ENCODE measurements at regions not wholly inside any gene's neighbourhood (a gene's known extent, or its start where the extent isn't known, plus 50 kb on each side); places are given as distances from the start of the nearest gene placed in this dataset.
"Not testable (repeated sequence)": the region's sequence is repeated elsewhere in the genome, so short reads cannot be mapped to it uniquely, and the experiment has no call there.

DNA sequence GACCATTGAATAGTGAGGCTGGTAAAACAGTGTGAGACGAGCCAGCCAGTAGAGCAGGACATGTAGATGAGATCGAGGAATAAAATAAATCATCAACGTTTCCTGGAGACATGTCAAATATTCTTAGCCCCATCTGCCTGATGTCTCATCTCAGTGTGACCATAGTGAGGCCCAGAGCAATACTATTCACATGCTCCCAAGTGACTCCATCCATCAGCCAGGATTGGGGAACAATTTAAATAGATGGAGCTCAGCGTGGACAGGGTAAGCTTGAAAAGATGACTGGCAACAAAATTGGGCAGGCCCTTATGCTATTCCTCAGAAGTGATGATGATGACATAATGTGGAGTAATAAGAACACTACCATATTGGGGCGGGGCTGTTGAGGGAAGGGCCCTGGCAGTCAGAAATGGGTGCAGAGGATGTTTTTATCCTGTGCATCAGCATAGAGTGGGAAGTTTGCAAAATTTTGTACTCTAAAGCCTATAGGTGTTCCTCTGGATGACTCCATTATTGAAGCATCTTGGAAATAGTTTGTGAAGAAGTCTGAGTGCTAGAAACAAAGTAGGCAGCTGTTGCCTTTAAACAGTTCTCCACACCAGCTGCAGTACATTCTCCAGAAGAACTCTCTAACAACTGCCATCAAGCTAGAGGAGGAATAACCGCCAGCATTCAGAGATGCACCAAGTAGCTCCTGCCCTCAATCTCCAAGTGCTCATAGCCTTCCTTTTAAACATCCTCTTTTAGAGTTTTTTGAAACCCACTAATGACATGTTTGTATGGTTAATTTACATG is 333.0 kb downstream of the DCHS2 start:
- no peaks in the 10 kb centered on the region for H3K4me1 ChIP-seq (ENCODE audit: insufficient read depth, low read length, poor library complexity, severe bottlenecking)
- H3K79me2 ChIP-seq (ENCODE audit: insufficient read depth, low read depth, low read length), result no peaks in the 10 kb centered on the region
- no peak overlapping the region for H3K4me3 ChIP-seq (ENCODE audit: low read depth, low read length, poor library complexity, severe bottlenecking)
- DNase-seq (ENCODE audit: low spot score), result no peak
- POLR2A ChIA-PET, result no interaction called here
- H3K27ac ChIP-seq (ENCODE audit: low read depth, low read length, poor library complexity, severe bottlenecking), result no peak overlapping the region
- no peak overlapping the region for H3K4me2 ChIP-seq (ENCODE audit: low read length)
- BruUV-seq (replicated peaks), result no TSS peak
- CTCF ChIA-PET (ENCODE audit: unreplicated experiment), result no interaction called here
- no peaks in the 10 kb centered on the region for H3K9me2 ChIP-seq (ENCODE audit: insufficient read depth, low read length)
- H3K36me3 ChIP-seq (ENCODE audit: insufficient read depth, low read length), result no peaks in the 10 kb centered on the region
- no peaks in the 10 kb centered on the region for H3K9me3 ChIP-seq (ENCODE audit: low read length)
- no peak for TF ChIP-seq EZH2phosphoT487 (IDR thresholded peaks at IDR 0.05; ENCODE audit: borderline replicate concordance, low read depth, low read length)
- TF ChIP-seq, protein P1, sequence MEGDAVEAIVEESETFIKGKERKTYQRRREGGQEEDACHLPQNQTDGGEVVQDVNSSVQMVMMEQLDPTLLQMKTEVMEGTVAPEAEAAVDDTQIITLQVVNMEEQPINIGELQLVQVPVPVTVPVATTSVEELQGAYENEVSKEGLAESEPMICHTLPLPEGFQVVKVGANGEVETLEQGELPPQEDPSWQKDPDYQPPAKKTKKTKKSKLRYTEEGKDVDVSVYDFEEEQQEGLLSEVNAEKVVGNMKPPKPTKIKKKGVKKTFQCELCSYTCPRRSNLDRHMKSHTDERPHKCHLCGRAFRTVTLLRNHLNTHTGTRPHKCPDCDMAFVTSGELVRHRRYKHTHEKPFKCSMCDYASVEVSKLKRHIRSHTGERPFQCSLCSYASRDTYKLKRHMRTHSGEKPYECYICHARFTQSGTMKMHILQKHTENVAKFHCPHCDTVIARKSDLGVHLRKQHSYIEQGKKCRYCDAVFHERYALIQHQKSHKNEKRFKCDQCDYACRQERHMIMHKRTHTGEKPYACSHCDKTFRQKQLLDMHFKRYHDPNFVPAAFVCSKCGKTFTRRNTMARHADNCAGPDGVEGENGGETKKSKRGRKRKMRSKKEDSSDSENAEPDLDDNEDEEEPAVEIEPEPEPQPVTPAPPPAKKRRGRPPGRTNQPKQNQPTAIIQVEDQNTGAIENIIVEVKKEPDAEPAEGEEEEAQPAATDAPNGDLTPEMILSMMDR (conservative IDR thresholded peaks at IDR 0.05; ENCODE audit: low read length), result no peak
- no peak overlapping the region for H2AFZ ChIP-seq (ENCODE audit: low read length)
- H4K20me1 ChIP-seq (ENCODE audit: insufficient read depth, low read length), result no peaks in the 10 kb centered on the region
- intact Hi-C loops (cut with micrococcal nuclease; ENCODE audit: unreplicated experiment), result no loop called here

DNA sequence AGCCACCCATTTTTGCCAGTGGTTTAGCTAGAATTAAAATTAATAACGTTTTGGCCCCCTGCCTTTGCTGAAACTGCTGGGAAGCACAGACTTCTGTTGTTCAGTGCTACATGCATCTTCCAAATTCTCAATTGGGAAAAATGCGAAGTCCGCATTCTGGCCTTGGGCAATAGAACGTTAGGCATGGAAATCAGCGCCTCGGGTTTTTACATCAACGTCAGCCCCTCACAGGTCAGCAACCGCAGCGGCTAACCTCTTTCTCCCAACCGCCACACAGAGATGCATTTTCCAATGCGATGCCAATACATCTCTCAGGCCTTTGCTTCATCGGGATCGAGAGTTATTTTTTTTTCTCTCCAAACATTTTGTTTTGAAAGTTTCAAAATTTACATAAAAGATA is 339.1 kb downstream of the DCHS2 start:
- Histone ChIP-seq H2AFZ (ENCODE audit: low read length) (no peak overlapping the region), H3K4me2 (ENCODE audit: low read length) (no peak overlapping the region), H3K27ac (ENCODE audit: low read depth, low read length, poor library complexity, severe bottlenecking) (no peak overlapping the region), H3K9me2 (ENCODE audit: insufficient read depth, low read length) (no peaks in the 10 kb centered on the region), H3K79me2 (ENCODE audit: insufficient read depth, low read depth, low read length) (no peaks in the 10 kb centered on the region), H3K4me3 (ENCODE audit: low read depth, low read length, poor library complexity, severe bottlenecking) (no peak overlapping the region), H4K20me1 (ENCODE audit: insufficient read depth, low read length) (no peaks in the 10 kb centered on the region), H3K9me3 (ENCODE audit: low read length) (no peaks in the 10 kb centered on the region), H3K36me3 (ENCODE audit: insufficient read depth, low read length) (no peaks in the 10 kb centered on the region), H3K4me1 (ENCODE audit: insufficient read depth, low read length, poor library complexity, severe bottlenecking) (no peaks in the 10 kb centered on the region)
- TF ChIP-seq, protein P1 (conservative IDR thresholded peaks at IDR 0.05; ENCODE audit: low read length), result no peak
- no peak for TF ChIP-seq EZH2phosphoT487 (IDR thresholded peaks at IDR 0.05; ENCODE audit: borderline replicate concordance, low read depth, low read length)
- BruUV-seq (replicated peaks), result no TSS peak
- ChIA-PET CTCF (ENCODE audit: unreplicated experiment) (no interaction called here), POLR2A (interaction anchor here (0.7 to 1.4 kb wide), 2 partner anchors 14 to 371 kb away, joined by 3 to 4 read pairs; no protein-coding TSS in a partner anchor)
- intact Hi-C loops (cut with micrococcal nuclease; ENCODE audit: unreplicated experiment), result no loop called here
- DNase-seq (ENCODE audit: low spot score), result no peak

DNA sequence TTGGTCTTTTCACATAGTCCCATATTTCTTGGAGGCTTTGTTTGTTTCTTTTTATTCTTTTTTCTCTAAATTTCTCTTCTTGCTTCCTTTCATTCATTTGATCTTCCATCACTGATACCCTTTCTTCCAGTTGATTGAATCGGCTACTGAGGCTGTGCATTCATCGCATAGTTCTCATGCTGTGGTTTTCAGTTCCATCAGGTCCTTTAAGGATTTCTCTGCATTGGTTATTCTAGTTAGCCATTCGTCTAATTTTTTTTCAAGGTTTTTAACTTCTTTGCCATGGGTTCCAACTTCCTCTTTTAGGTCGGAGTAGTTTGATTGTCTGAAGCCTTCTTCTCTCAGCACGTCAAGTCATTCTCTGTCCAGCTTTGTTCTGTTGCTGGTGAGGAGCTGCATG is 342.4 kb downstream of the DCHS2 start:
- H3K79me2 ChIP-seq (ENCODE audit: insufficient read depth, low read depth, low read length); DNase-seq (ENCODE audit: low spot score); H3K27ac ChIP-seq (ENCODE audit: low read depth, low read length, poor library complexity, severe bottlenecking); H3K9me3 ChIP-seq (ENCODE audit: low read length); H3K4me1 ChIP-seq (ENCODE audit: insufficient read depth, low read length, poor library complexity, severe bottlenecking); H2AFZ ChIP-seq (ENCODE audit: low read length); H3K9me2 ChIP-seq (ENCODE audit: insufficient read depth, low read length); CTCF ChIA-PET (ENCODE audit: unreplicated experiment); H3K4me2 ChIP-seq (ENCODE audit: low read length); BruUV-seq (replicated peaks); H3K4me3 ChIP-seq (ENCODE audit: low read depth, low read length, poor library complexity, severe bottlenecking); H3K36me3 ChIP-seq (ENCODE audit: insufficient read depth, low read length); POLR2A ChIA-PET; intact Hi-C loops (cut with micrococcal nuclease; ENCODE audit: unreplicated experiment); H4K20me1 ChIP-seq (ENCODE audit: insufficient read depth, low read length): not testable (repeated sequence)

Measured in OCI-LY7 (cell line).